HG03342 (cell line): ENCODE measurements at regions not wholly inside any gene's neighbourhood (a gene's known extent, or its start where the extent isn't known, plus 50 kb on each side); places are given as distances from the start of the nearest gene placed in this dataset.

Experiments
- ATAC-seq: cut with Tn5 transposase; IDR thresholded peaks from one replicate; pipeline ENCODE4 v1.9.1; 2021; ENCODE audit warnings: mild to moderate bottlenecking, moderate library complexity; ENCODE audit not compliant: unreplicated experiment

GRCh38 chr15:69854521-69855181, 243.1 kb downstream of the TLE3 start:
- ATAC-seq: no peak

GRCh38 chr15:69855258-69856000, 242.3 kb downstream of the TLE3 start:
- ATAC-seq: no peak

GRCh38 chr15:69857250-69857649, 240.5 kb downstream of the TLE3 start:
- no peak for ATAC-seq

GRCh38 chr15:69857686-69858391, 239.9 kb downstream of the TLE3 start:
- no peak for ATAC-seq

GRCh38 chr15:69858456-69858855, 239.3 kb downstream of the TLE3 start:
- ATAC-seq: no peak

- no peak for ATAC-seq
Measured at GRCh38 chr15:69859866-69860265, 237.9 kb downstream of the TLE3 start.

GRCh38 chr15:69860321-69860720, 237.4 kb downstream of the TLE3 start:
- no peak for ATAC-seq

- no peak for ATAC-seq
Measured at GRCh38 chr15:69860921-69861320, 236.8 kb downstream of the TLE3 start.

- no peak for ATAC-seq
Measured at GRCh38 chr15:69861331-69862171, 236.2 kb downstream of the TLE3 start.

- ATAC-seq: no peak
Measured at GRCh38 chr15:69862540-69862939, 235.2 kb downstream of the TLE3 start.

GRCh38 chr15:69863446-69863845, 234.3 kb downstream of the TLE3 start:
- no peak for ATAC-seq

GRCh38 chr15:69865369-69865768, 232.3 kb downstream of the TLE3 start:
- no peak for ATAC-seq

GRCh38 chr15:69868756-69869155, 229.0 kb downstream of the TLE3 start:
- ATAC-seq: no peak

- no peak for ATAC-seq
Measured at GRCh38 chr15:69869291-69869690, 228.4 kb downstream of the TLE3 start.

- no peak for ATAC-seq
Measured at GRCh38 chr15:69869881-69870505, 227.7 kb downstream of the TLE3 start.

GRCh38 chr15:69871511-69872134, 226.1 kb downstream of the TLE3 start:
- no peak for ATAC-seq

- ATAC-seq: no peak
Measured at GRCh38 chr15:69873807-69874206, 223.9 kb downstream of the TLE3 start.

GRCh38 chr15:69874321-69874720, 223.4 kb downstream of the TLE3 start:
- ATAC-seq: no peak

GRCh38 chr15:69876064-69876940, 221.4 kb downstream of the TLE3 start:
- no peak for ATAC-seq
